Iris pigment epithelial cell (primary cell): ENCODE measurements at regions not wholly inside any gene's neighbourhood (a gene's known extent, or its start where the extent isn't known, plus 50 kb on each side); places are given as distances from the start of the nearest gene placed in this dataset.

Experiments
- DNase-seq: peaks from one replicate; pipeline ENCODE4 v3.0.0-alpha.2; 2011; ENCODE audit warnings: low read depth

DNA sequence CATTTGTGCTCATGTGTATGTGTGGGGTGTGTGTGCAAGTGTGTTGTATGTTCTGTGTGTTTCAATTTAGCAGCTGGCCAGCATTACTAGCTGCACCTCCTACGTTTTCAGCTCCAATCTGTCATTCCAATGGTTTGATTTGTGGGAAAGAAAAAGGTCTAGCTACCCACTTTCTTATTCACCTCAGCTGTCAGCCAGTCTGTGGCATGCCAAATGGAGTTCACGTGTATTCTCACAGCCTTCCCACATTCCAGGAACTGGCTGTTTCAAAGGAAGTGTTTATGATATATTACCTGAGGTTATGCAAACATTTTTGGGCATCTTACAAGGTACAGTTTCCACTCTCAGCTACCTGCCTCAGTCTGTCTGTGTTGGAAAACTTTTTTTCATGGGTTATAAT, 220.2 kb upstream of the CPNE8 start:
- no peak for DNase-seq

- DNase-seq: no peak
Observed at GRCh38 chr12:39124768-39125167, 219.4 kb upstream of the CPNE8 start.

DNA sequence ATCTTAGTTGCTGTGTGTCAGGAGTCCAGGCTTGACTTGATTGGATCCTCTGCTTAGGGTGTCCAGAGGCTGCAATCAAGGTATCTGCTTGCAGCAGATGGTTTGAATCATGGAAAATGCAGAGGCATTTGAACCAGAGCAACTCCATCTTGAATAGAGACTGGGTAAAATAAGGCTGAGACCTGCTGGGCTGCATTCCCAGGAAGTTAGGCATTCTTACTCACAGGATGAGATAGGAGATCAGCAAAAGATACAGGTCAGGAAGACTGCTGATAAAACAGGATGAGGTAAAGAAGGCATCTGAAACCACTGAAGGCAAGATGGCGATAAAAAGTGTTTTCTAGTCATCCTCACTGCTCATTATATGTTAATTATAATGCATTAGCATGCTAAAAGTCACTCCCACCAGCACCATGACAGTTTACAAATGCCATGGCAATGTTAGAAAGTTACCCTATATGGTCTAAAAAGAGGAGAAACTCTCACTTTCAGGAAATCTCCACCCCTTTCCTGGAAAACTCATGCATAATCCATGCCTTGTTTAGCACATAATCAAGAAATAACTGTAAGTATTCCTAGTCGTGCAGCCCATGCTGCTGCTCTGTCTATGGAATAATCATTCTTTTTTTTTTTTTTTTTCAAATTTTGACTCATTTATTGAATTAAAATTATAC, 218.3 kb upstream of the CPNE8 start:
- no peak for DNase-seq

GRCh38 chr12:39122562-39123204, 217.3 kb upstream of the CPNE8 start:
- DNase-seq: no peak

- no peak for DNase-seq
Observed at GRCh38 chr12:39116861-39117260, 211.5 kb upstream of the CPNE8 start.

- DNase-seq: no peak
Observed at GRCh38 chr12:39112064-39112463, 206.7 kb upstream of the CPNE8 start.

DNA sequence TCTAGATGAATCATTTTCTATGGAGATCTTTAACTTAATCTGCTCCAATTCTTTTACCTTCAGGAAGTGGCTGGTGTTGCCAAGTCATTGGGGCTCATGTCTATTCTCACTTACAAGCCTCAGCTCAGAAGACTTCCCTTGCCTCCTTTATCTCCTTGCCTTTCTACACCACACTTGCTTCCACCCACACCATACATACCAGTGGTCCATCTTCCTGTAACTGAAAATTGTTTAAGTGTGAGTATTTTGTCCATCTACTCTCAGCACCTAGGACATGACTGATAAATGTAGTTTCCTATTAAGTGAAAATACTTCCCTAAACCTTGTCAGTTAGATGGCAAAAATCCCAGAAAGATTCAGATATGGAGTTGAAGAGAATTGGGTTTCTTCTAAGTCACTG, 199.7 kb upstream of the CPNE8 start:
- peak; percentile 11 for DNase-seq

DNA sequence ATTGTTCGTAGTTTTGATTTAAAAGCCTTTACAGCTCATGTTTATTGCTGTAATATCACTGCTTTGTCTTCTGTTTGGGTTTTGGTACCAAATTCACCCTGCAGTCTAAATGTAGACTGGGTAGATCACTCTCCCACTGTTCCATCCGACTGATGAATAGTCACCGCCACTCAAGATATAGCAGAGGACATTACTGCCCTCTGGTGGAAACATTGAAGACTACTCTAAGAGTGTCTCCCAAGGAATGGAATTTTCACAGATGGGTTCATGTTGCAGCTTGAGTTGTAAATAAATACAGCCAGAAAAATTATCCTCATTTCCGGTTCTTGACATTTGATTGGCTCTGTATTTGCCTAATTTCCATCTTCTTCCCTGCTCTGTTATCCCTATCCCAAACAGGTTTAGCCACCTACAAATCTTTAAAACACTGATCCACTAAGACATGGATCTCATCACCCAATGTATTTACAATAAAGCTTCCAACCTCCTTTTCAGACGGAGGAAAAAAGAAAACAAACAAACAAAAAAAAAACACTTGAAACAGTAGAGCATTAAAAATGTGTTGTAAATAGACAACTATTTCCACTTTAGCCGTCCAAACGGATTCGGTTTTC, 198.3 kb upstream of the CPNE8 start:
- peak; percentile 63 for DNase-seq

DNA sequence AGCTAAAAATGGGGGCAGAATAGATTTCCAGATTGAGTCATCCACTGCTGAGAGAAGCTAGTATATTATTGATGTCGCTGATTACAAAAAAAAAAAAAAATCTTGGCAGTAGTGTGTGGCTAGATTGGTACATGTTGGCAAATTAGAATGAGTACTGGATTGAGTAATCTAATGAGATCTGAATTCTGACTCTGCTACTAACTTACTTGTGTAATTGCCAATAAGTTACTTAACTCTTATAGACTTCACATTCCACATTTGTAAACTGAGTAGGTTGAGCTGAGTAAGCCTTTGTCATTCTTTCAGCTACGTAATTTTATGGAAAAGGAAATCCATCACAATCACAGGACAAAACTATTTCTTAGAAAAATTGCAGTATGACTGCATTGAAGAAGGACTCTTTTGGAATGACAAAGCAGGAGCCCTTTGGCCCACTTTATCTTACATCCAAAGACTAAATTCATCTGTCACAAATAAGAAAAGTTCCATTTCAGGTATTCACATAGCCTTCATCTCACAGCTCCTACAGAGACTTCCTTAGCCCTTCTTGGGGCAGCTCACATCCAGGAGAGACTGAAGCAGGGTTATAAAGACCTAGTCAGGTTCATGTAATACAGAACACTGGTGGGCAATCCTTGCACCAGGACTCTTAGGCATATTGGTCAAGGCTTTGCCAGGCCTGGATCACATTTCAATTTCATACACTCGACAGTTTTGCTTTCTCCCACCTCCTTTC, 197.3 kb upstream of the CPNE8 start:
- peak; percentile 66 for DNase-seq

DNA sequence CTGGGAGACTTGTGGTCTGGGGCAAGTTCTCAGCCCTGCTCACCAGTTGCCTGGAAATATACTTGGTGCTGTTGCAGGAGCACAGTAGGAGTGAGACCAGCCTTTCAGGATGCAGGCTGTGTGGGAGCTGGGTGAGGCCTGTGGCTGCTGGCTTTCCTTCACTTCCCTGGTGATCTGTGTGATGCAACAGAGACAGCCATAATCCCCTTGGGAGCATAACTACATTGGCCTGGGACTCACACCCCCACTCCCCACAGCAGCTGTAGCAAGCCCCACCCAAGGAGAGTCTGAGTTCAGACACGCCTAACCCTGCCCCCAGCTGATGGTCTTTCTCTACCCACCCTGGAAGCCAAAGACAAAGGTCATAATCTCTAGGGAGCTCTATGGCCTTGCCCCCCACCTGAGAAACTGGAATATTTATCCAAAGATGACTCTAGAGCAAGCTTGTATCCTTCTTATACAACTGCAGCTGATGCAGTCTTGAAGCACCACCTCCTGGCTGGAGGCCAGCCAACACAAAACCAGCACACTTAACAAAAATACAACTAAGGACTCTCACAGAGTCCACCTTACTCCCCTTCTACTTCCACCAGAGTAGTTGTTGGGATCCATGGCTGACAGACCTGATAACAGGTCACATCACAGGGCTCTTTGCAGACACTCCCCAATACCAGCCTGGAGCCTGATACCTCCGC, 190.4 kb upstream of the CPNE8 start:
- no peak for DNase-seq

DNA sequence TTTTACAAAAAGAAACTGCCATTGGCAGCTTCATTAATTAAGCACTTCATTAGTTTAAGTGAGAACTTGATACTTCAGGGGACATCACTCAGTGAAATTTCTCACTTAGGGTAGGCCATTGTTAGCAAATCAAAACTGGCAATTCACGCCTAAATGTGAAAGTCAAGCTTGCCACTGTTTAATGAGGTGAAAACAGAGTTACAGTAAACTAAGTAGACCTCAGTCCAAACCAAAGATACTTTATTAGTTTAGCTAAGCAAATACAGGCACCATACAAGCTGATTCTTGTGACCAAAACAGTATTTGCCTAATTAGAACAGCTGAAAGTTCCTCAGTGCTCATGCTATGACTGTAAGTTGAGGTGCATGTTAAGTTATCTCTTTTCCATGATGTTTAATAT, 176.5 kb upstream of the CPNE8 start:
- no peak for DNase-seq

- DNase-seq: no peak
Observed at GRCh38 chr12:39077226-39077625, 171.8 kb upstream of the CPNE8 start.

- no peak for DNase-seq
Observed at GRCh38 chr12:39074063-39074462, 168.7 kb upstream of the CPNE8 start.

GRCh38 chr12:39072658-39073057, 167.3 kb upstream of the CPNE8 start:
- no peak for DNase-seq

DNA sequence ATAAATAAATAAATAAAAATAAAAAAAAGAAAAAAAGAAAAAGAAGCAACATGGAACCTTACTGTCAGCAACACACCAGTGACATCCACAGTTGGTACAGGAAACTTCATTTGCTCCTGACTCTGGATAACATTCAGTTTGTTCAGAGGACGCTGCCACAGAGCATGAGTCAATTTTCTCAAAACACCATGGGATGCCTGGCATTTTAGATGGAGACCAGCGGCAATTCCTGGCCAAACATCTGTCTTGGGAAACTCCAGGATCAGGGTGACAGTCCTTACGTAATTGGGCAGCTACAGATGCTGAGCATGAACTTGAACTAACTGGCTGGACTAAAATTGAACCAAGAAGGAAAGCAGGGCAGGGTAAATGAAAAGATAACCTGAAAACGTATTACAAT, 166.2 kb upstream of the CPNE8 start:
- DNase-seq: no peak

DNA sequence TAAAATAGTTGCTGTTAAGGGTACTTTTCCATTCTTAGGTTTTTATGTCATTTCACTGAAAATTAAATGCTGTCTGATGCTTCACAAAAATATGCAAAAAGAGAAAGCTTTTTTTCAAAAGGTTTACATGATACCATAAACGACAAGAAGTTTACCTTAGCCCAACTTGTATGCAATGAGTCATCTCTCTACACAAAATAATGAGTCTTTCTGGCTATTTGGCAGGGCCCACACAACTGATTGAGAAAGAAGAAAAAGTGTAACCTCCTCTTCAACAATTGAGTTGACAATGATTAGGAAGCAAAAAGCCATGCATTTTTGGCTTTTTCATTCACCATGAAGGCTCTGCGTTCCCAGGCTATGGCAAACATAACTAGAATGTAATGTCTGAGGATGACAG, 165.4 kb upstream of the CPNE8 start:
- DNase-seq: no peak

DNA sequence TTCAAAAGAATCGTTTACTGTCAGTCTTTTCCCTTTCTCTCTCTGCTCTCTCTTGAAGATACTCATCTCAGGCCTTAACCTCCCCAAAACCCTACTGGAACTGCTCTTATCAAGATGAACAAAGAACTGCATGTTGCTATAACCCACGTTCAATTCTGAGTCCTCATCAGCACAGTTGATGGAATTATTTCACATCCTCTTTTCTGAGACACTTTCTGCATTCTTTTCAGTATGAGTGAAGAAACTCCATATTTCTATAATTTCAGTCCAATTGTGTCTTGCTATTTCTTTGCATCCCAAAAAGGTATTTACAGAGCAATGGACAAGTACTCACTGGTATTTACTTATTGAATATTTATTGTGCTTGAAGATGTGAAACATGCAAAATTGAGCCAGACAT, 160.1 kb upstream of the CPNE8 start:
- no peak for DNase-seq

GRCh38 chr12:39064708-39065107, 159.3 kb upstream of the CPNE8 start:
- no peak for DNase-seq

- DNase-seq: no peak
Observed at GRCh38 chr12:39062266-39062996, 157.0 kb upstream of the CPNE8 start.

GRCh38 chr12:39061576-39061975, 156.2 kb upstream of the CPNE8 start:
- no peak for DNase-seq

- no peak for DNase-seq
Observed at GRCh38 chr12:39048395-39048794, 143.0 kb upstream of the CPNE8 start.
